GM04504 (cell line): ENCODE measurements at regions not wholly inside any gene's neighbourhood (a gene's known extent, or its start where the extent isn't known, plus 50 kb on each side); places are given as distances from the start of the nearest gene placed in this dataset.

ENCODE experiments used
- DNase-seq: peaks from one replicate; pipeline ENCODE4 v3.0.0-alpha.2; 2012; ENCODE audit warnings: low read depth

- no peak for DNase-seq
Measured at GRCh38 chr2:51649366-51649765, 617.4 kb upstream of the NRXN1 start.

GRCh38 chr2:51638811-51639210 lies 606.9 kb upstream of the NRXN1 start:
- DNase-seq: no peak

GRCh38 chr2:51633073-51633472 lies 601.1 kb upstream of the NRXN1 start:
- no peak for DNase-seq

GRCh38 chr2:51629406-51629805 lies 597.5 kb upstream of the NRXN1 start:
- no peak for DNase-seq

GRCh38 chr2:51628917-51629316 lies 597.0 kb upstream of the NRXN1 start:
- no peak for DNase-seq

GRCh38 chr2:51624995-51625394 lies 593.1 kb upstream of the NRXN1 start:
- DNase-seq: no peak

- DNase-seq: no peak
Measured at GRCh38 chr2:51620796-51621195, 588.9 kb upstream of the NRXN1 start.

GRCh38 chr2:51619961-51620360 lies 588.0 kb upstream of the NRXN1 start:
- DNase-seq: no peak

- DNase-seq: no peak
Measured at GRCh38 chr2:51612387-51612786, 580.5 kb upstream of the NRXN1 start.

- no peak for DNase-seq
Measured at GRCh38 chr2:51601706-51602105, 569.8 kb upstream of the NRXN1 start.

GRCh38 chr2:51597086-51597485 lies 565.2 kb upstream of the NRXN1 start:
- no peak for DNase-seq

GRCh38 chr2:51595836-51596235 lies 563.9 kb upstream of the NRXN1 start:
- DNase-seq: no peak

GRCh38 chr2:51581636-51582267 lies 549.8 kb upstream of the NRXN1 start:
- DNase-seq: no peak

GRCh38 chr2:51579412-51579811 lies 547.5 kb upstream of the NRXN1 start:
- no peak for DNase-seq

- DNase-seq: no peak
Measured at GRCh38 chr2:51575181-51575580, 543.2 kb upstream of the NRXN1 start.

GRCh38 chr2:51559026-51559425 lies 527.1 kb upstream of the NRXN1 start:
- no peak for DNase-seq

- no peak for DNase-seq
Measured at GRCh38 chr2:51553476-51553875, 521.5 kb upstream of the NRXN1 start.

GRCh38 chr2:51535763-51536162 lies 503.8 kb upstream of the NRXN1 start:
- DNase-seq: no peak

GRCh38 chr2:51534166-51534565 lies 502.2 kb upstream of the NRXN1 start:
- DNase-seq: no peak

GRCh38 chr2:51528156-51528555 lies 496.2 kb upstream of the NRXN1 start:
- no peak for DNase-seq

GRCh38 chr2:51526766-51527165 lies 494.8 kb upstream of the NRXN1 start:
- DNase-seq: no peak

GRCh38 chr2:51516667-51517066 lies 484.7 kb upstream of the NRXN1 start:
- no peak for DNase-seq

- no peak for DNase-seq
Measured at GRCh38 chr2:51511002-51511401, 479.1 kb upstream of the NRXN1 start.

GRCh38 chr2:51510303-51510702 lies 478.4 kb upstream of the NRXN1 start:
- DNase-seq: no peak

GRCh38 chr2:51505533-51505932 lies 473.6 kb upstream of the NRXN1 start:
- no peak for DNase-seq
